Stimulated activated CD4-positive, alpha-beta T cell treated with anti-CD3 and anti-CD28 coated beads, Interleukin-15, amount 100 ng/mL, for 24 hours (primary cell): ENCODE measurements at regions not wholly inside any gene's neighbourhood (a gene's known extent, or its start where the extent isn't known, plus 50 kb on each side); places are given as distances from the start of the nearest gene placed in this dataset.

Experiments used
- DNase-seq: peaks from one replicate; pipeline ENCODE4 v3.0.0-alpha.2; 2020

- DNase-seq, result no peak
These were observed 1079.5 kb upstream of the INTU start for GRCh38 chr4:126553248-126553647.

GRCh38 chr4:126558596-126558995, 1074.2 kb upstream of the INTU start:
- no peak for DNase-seq

GRCh38 chr4:126559961-126560360, 1072.8 kb upstream of the INTU start:
- DNase-seq, result no peak

GRCh38 chr4:126560794-126561193, 1072.0 kb upstream of the INTU start:
- no peak for DNase-seq

- no peak for DNase-seq
These were observed 1069.4 kb upstream of the INTU start for GRCh38 chr4:126563389-126563788.

- DNase-seq, result no peak
These were observed 1068.4 kb upstream of the INTU start for GRCh38 chr4:126564283-126564854.

GRCh38 chr4:126568652-126569570, 1063.8 kb upstream of the INTU start:
- no peak for DNase-seq

- no peak for DNase-seq
These were observed 1060.5 kb upstream of the INTU start for GRCh38 chr4:126572264-126572663.

GRCh38 chr4:126582737-126583136, 1050.0 kb upstream of the INTU start:
- no peak for DNase-seq

GRCh38 chr4:126583509-126583908, 1049.2 kb upstream of the INTU start:
- DNase-seq, result no peak

- no peak for DNase-seq
These were observed 1041.2 kb upstream of the INTU start for GRCh38 chr4:126591583-126591982.

- no peak for DNase-seq
These were observed 1040.7 kb upstream of the INTU start for GRCh38 chr4:126592088-126592487.

GRCh38 chr4:126593626-126594025, 1039.1 kb upstream of the INTU start:
- DNase-seq, result no peak

- no peak for DNase-seq
These were observed 1037.1 kb upstream of the INTU start for GRCh38 chr4:126595643-126596042.

- no peak for DNase-seq
These were observed 1033.0 kb upstream of the INTU start for GRCh38 chr4:126599746-126600145.

GRCh38 chr4:126603210-126603609, 1029.5 kb upstream of the INTU start:
- no peak for DNase-seq

- no peak for DNase-seq
These were observed 1028.9 kb upstream of the INTU start for GRCh38 chr4:126603825-126604224.

- DNase-seq, result no peak
These were observed 1028.4 kb upstream of the INTU start for GRCh38 chr4:126604268-126604867.

GRCh38 chr4:126610933-126611332, 1021.8 kb upstream of the INTU start:
- DNase-seq, result no peak

GRCh38 chr4:126611900-126612299, 1020.9 kb upstream of the INTU start:
- DNase-seq, result no peak

GRCh38 chr4:126614356-126614855, 1018.4 kb upstream of the INTU start:
- no peak for DNase-seq

- no peak for DNase-seq
These were observed 1016.0 kb upstream of the INTU start for GRCh38 chr4:126616795-126617194.

- DNase-seq, result no peak
These were observed 1005.5 kb upstream of the INTU start for GRCh38 chr4:126627255-126627654.

GRCh38 chr4:126628933-126629332, 1003.8 kb upstream of the INTU start:
- no peak for DNase-seq
